SKM-1 treated with dmso at 0.1 percent for 144 hours (cell line): ENCODE measurements at regions not wholly inside any gene's neighbourhood (a gene's known extent, or its start where the extent isn't known, plus 50 kb on each side); places are given as distances from the start of the nearest gene placed in this dataset.
"Not testable (repeated sequence)": the region's sequence is repeated elsewhere in the genome, so short reads cannot be mapped to it uniquely, and the experiment has no call there.

ENCODE experiments used
- DNase-seq: peaks from one replicate; lab custom pipeline; 2025; ENCODE audit not compliant: unreplicated experiment; lab: John Stamatoyannopoulos, UW

DNA sequence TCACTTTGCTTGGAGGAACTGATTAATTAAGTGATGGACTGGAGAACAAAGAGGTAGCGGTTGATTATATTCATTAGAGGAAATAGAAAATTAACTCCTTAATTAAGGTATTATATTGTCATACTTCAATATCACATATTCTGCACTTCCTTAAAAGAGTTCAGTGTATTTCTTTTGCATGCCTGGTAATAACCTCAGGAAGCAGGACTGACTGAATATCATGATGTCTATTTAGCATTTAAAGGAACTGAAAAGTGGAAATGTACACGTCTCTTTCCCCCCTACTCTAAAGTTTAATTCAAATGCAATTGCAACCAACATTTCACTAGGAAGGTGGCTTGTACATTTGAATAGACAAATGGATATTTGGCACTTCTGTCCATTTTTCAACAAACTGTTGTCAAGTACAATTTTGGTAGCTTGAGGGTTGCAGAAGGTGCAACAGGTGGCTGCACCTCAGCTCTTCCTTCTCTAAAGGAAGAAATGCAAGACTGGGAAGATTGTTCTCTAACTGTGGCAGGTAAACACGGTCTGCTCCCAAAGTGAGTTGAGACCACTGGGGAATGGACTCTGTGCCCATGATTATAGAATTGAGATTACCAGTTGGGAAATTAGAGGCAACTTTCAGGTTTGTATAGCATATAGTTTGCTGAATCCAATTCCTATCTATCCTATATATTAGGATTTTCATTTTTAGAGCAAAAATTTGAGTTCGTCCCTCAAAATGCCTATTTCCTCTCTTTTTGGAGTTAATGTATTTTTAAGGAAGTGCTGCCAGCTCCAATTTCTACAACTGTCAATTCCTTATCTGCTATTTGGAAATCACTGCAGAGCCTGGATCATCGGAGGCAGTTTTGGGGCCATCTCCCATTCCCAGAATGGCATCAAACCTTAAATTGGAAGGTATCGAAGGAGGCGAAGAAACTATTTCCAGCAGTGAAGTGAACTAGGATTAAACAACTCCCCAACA is 98.9 kb upstream of the TAF11L2 start:
- no peak for DNase-seq

DNA sequence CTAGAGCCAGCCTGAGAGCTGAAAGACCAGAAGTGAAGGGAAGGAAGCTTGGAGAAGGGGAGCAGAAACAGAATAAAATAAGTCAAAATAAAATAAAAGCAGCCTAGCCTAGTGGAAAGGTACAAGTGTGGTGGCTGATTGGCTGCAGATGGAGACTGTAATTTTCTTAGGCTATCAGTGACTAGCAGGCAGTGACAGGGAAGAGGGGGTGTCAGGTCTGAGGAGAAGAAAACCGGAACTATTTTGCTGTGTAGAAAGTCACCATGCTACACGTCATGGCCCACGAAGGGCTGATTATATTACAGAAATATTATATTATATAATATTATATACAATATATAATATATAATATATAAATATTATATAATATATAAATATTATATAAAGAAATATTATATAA is 98.1 kb upstream of the TAF11L2 start:
- DNase-seq = no peak

DNA sequence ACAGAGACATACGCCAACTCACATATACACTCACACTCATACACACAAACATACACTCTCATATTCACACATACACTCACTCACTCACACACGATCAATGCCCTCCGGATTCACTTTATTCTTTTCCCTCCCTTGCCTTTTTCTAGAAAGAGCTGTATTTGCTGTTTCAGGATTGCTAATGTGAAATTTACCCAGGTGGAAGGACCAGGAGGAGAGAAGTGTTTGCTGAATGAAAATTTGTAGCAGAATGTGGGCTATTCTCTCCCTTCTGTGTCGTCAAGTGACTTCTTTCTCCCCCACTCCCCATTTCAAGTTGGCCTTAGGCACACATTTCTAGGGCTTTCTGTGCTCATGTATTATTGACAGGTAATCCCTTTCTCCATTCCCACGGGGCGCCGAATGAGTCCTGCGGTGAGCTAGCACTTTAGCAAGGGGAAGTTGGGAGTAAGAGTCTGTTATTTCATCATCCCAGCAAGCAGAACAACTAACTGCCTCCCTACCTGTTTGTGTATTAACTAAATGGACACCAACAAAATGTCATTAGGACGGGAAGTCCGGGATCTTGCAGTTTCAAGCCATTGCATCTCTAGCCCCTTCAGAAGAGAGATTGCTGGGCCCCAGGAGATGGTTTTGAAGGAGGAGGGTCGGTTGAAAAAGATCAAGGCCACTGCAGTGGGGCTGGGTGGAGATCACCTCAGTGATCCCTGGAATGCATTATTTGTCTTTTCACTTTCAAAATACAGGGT is 97.1 kb upstream of the TAF11L2 start:
- DNase-seq = peak; percentile 71

DNA sequence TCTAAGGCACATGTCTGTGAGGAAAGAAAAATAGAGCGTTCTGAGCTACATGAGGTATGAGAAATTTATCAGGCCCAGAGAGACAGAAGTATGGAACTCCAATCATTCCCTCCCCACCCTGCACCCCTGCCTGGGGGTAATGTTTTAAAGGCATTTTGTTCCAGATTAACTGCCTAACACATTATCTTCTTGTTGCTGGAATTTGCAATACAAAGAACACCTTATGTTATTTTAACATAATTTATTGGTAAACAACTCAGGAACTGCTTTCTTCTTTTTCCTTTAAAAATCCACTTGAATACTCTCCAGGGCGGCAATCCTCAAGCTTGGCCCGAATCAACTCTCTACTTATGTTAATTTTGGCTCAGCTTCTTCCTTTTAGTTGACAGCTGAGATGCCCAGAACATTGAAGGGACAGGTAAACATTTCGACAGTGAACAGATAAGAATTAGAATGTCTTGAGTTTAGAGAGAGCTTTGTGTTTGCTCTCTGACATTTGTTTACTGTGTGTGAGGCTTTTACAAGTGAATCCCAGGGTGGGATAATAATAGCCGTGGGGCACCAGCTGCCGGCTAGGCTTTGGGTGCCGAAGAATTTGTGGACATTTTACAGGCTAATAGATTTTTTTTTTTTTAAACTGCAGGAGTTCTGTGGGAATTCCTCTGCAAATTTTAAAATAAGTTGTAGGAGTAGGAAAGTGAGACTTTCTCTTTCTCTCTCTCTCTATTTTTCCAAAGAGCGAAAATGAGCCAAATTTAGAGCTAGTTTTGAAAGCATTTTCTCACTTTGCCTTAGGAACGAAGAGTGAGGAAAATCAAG is 96.4 kb upstream of the TAF11L2 start:
- no peak for DNase-seq

DNA sequence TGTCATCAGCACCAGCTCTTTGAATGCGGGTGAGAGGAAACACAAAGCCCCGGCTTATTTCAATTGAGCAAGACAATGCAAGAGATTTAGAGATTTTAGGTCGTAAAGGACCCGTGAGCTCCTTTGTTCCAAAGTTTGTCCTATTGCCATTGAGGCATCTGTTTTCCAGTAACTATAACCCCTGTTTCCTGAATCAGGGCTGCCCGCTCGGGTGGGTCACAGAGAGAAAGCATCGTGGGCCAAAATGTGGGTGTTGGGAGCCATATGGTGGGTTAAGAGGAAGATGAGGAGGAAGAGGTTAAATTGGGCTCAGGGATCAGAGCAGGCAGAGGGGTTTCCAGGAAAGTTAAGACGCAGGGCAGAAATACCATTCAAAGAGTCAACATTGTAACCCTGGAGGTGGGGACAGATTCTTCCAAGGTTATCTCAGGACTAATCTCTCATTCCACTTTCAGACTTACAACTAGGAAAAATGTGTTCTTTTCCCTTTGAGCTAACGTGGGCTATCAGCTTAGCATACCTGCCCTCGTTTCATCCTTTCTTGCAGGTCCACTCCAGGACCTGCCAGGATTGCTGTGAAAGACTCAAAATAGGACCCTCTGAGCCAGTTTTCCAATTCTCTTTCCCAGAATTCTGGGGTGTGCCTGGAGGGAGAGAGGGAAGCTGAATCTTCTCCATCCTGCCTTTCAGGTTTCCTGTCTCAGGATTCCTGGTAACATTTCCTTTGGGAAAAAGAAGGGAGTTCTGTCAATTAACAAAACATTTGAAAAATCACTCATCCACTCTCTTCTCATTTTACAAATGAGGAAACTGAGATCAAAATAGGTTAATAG is 95.5 kb upstream of the TAF11L2 start:
- DNase-seq = no peak

DNA sequence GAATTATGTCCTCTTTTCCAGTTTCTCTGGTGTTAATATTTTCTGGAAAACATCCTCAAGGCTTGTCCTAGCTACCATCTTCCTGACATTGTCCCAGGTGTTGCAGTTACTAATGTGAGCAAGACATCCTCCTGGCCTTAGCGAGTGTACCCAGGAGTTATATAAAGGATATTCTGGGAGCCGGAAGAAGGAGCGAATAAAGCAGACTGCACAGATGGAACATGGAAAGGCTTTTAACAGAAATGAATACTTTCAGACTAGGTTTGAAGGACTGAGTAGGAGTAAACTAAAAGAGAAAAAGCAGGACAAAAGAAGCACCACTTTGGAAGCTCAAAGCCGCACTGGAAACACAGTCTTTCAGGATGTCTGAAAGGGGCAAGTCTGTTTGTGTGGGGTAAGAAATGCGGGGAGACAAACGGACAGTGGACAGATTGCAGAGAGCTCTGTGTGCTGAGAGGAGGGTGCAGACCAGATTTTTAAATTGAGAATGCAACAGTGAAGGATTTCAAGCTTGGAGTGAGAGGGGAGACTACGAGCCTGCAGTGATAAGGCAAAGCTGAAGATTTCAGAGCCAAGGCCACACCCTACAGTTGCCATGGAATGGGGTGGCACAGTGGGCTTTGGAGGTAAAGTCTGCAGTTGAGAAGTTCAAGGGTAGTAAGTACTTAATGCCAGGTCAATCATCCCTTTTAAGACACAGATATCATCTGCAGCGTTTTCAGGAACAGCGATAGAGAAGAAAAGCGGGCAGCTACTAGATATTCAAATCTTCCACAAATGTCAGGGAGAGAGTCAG is 94.1 kb upstream of the TAF11L2 start:
- no peak for DNase-seq

DNA sequence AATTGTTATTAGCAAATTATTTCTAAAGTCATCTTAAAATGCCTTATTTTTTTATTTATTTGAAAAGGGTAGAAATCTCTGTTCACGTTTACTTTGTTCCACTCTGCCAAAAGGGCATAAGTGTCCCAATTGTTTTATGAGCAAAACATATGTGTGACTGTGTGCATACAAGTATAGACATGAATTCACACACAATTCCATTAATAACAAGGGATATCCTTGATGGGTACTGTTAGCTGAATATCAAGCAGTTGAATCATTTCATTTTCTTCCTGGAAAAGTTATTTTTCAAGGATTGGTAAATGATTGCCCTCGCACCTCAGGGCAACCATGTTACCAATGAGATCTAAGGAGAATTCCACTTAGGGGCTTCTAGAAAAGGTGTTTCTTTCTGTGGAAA is 92.1 kb upstream of the TAF11L2 start:
- DNase-seq = no peak

DNA sequence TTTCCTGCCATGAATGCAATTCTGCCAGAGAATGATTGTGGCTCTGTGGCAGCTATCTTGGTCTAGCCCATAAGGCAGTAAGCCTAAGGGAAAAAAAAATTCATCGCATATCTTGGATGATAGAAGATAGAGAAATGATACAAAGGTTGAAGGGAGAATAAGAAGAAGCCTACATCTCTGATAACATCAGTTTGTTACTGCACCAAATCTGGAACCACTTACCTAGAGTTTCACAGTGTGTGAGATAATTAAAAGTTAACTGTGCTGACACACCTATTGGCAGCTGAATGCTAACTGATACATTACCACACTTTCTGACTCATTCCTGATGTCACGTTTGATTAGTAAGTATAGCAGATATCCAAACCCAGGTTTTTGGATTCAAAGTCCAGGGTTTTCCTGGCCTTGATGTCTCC is 91.6 kb upstream of the TAF11L2 start:
- no peak for DNase-seq

DNA sequence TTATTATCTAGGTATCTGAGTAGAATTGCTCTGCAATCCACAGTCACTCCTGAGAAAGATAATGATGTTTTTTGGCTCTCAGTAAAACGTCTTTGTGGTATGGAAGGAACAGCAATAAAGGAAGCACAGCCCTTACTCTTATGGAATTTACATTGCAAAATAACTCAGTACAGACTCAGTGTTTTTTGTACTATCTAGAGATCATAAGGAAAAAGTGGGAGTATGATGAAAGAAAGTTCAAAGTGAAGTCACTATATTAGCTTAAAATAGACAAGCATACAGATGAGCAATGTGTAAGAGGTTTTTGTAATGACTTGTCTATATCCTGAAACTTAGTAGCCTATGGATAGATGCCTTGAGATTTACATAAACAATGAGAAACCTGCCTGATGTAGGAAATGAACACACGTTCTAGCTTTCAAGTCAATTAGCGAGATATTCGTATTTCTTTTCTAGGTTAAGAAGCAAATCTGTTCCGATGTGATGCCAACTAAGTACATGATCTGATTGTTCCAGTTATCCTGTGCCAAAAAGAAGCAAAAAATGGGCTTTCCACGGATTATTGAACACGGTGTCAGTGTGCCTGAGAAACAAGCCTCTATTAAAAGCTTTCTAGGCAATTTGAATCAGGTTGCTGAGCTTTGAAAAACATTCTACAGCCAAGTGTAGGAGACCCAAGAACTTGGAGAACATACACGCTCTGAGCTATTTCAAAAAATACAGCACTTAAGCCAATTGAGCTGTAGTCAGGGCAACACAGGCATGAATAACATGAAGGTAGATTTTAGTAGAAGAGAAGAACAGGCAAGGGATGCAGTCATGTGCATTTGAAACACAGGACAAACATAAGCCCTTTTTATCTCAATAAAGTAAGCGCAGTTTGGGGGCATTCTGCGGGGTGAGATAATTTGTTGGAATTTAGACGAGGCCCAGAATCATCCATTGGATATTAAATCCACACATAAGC is 86.3 kb upstream of the TAF11L2 start:
- peak; percentile 39 for DNase-seq

DNA sequence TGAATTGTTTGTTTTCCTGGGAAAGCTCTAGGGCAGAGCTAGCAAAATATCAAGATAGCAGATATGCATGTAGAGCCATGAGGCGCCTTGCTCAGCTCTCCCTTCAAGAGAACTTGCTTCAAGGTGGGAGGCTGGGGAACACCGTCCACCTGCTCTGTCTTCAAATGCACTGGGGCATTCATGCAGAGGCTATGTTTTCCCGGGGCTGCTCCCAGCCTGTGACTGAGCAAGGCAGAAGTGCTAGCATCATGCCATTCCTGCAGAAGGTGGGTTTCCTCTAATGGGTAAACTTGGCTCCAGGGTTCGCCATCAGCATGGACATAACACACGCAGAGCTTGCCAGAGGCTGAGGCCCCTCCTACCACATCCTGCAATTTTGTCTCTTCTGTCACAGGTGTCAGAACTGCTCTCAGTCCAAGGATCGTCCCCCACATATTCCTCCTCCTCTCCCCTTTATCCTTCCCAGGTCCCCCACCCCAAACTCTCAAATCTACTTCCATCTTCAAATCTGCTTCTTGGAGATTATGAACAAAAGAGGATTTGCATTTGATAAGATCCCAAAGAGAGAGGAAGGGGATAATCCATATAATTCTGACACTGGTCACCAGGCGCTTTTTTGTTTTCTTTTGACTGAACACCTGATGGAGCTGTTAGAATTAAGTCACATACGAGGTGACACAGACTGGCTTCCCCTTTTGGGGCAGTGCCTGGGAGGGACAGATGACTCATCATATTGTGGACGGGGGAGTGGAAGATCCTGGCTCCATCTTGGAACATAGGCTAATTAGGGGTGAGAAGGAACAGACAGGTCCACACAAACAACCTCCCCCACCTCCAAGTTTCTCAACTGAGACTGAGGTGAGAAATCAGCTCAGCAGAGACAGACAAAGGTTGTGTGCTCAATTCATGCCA is 85.0 kb upstream of the TAF11L2 start:
- DNase-seq = peak; percentile 75

DNA sequence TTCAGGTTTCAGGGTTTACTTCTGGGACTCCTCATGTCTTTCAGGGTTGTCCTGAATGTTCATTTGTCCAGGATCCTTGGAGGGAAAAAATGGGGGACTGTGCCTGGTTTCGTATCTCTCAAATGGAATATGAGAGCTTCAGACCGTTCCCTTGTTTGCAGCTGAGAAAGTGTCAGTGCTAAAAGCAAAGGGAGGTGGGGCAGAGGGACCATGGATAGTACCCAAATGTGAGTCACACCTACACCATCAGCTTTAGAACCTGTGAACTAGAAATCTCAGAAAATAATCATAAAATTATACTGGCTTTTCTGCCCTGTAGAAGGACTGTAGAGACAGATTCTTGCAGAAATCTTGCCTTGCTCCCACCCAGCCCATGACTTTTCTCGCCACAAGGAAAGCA is 84.3 kb upstream of the TAF11L2 start:
- no peak for DNase-seq

DNA sequence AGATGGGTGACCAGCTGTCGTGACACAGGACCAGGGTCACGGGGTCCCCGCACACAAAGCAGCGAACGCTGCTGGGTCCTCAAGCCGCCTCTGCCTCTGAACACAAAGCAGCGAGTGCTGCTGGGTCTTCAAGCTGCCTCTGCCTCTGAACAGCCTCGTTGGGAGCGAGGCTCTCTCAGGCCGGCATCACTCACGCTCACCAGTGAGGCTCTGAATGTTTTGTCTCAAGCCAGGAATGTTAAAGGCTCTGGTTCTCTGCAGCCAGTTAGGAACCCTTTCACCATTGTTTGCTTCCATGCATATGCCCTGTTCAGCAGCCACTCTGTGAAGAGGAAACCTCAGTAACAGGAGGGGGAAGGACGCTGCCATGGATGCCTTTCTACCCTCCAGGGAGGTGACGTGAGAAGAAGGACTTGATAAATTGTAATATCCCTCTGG is 82.7 kb upstream of the TAF11L2 start:
- DNase-seq = no peak

DNA sequence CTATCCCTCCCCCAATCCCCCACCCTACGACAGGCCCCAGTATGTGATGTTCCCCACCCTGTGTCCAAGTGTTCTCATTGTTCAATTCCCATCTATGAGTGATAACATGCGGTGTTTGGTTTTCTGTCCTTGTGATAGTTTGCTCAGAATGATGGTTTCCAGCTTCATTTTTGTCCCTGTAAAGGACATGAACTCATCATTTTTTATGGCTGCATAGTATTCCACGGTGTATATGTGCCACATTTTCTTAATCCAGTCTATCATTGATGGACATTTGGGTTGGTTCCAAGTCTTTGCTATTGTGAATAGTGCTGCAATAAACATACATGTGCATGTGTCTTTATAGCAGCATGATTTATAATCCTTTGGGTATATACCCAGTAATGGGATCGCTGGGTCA is 81.7 kb upstream of the TAF11L2 start:
- DNase-seq = not testable (repeated sequence)

DNA sequence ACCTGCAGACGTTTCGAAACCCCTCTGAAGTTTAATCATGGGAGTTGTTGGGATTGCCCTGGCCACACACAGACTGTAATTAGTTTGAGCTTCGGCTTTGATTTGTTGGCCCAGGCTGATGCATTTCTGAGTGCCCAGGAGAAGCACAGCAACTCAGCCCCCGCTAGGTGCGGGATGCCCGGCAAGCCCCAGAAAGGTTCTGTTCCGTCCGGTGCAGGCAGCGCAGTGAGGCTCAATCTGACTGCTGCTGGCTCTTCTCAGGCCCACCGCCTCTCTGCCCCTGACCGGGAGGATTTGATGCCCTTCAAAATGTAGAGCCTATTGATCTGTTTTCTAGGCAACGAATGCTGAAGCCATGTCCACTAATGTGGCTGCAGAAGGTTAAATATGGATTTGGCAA is 73.4 kb upstream of the TAF11L2 start:
- no peak for DNase-seq

DNA sequence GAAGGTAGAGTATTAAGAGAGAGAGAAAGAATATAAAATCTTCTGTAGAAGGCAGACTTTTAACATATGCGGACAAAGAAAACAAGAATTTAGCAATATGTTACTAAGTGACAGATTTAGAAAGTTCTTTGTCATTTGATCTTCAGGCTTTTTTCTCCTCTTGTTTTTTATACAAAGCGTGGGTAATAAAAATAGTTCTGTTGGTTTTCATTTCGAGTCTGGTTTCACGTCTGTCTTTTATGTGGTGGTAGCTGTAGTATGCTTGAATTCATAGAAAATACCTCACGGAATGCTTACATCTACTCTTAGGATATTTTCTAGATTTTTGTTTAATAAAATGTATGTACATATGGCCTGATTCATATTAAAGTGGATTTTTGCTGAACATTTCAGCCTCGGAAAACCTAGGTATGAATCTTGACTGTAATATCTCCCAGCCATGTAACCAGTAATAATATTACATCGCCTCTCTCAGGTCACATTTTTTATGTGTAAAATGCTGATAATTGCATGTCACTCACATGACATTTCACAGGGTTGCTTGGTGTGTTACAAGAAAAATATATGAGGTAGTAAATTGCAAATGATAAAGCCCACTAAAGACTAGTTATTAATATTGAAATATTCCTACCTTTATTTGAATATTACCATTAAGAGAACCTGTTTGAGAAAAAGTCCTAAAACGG is 72.5 kb upstream of the TAF11L2 start:
- no peak for DNase-seq

DNA sequence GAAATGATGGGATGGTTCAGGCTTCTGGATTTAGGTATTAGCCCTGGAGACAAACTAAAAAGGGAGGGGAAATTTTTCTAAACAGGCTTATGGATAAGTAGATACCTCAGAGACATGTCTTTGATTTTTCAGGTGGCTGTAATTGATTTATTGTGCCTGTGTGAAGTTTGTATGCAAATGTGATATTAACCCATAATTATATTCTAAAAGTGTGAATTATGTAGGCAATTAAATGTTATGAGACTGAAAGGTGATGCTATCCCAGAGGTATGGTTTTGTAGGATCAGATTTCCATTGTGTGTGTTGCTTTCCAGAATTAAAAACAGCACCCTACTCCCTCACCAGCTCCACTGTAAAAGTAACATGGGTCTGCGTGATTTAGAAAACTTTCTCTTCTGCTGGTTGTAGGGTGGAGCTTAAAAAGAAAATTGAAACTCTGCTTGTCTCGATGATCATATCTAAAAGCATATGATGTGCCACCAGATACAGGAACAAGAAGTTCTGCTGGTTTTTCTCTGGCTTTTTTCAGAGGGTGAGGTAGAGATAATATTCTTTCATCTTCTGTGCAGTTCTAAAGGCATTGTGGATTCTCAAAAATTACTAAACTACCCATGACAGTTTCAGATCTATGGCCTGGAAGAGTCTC is 71.8 kb upstream of the TAF11L2 start:
- DNase-seq = no peak
